ENCODE measurements at regions not wholly inside any gene's neighbourhood (a gene's known extent, or its start where the extent isn't known, plus 50 kb on each side); places are given as distances from the start of the nearest gene placed in this dataset.

DNA sequence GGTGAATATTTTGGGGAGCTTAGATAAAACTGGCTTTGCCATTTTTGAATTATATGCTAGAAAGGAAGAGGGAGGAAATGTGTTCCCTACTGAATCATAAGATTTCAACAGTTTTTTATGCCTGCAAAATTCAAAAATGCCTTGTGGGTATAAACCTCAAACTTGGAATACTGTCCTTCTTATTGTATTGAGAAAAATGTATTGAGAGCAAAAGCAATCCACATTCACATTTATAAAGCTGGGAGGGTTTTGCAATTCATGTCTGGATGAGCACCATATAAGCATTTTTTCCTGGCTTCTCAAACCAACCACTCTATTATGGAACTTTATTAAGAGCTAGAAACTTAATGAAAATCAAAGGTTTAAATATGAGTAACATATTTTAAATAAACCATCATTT, 289.8 kb downstream of the PCDH7 start:
- Histone ChIP-seq H3K27me3 (ENCODE audit: control insufficient read depth, insufficient read depth, low read length) (no peaks in the 10 kb centered on the region), H3K79me2 (ENCODE audit: control insufficient read depth, insufficient read depth, low read length) (no peaks in the 10 kb centered on the region), H3K9me3 (ENCODE audit: control insufficient read depth, insufficient read depth, low read depth, low read length) (no peaks in the 10 kb centered on the region), H3K27ac (ENCODE audit: insufficient read depth, low read length) (no peak overlapping the region), H3K4me3 (replicated peaks in 1 of 4; ENCODE audit: control extremely low read depth in 1 of 4, insufficient read depth in 1 of 4, low read depth in 3 of 4, low read length in 4 of 4) (no peak overlapping the region), H3K9ac (ENCODE audit: insufficient read depth, low read length) (no peak overlapping the region), H3K4me1 (ENCODE audit: control insufficient read depth, extremely low read depth, insufficient read depth, low read length) (no peaks in the 10 kb centered on the region), H4K20me1 (ENCODE audit: control insufficient read depth, extremely low read depth, insufficient read depth, low read length) (no peaks in the 10 kb centered on the region), H3K36me3 (ENCODE audit: control insufficient read depth, insufficient read depth, low read length) (no peaks in the 10 kb centered on the region), H2AFZ (ENCODE audit: low read length) (no peak overlapping the region), H3K4me2 (ENCODE audit: extremely low read depth, insufficient read depth, low read length) (no peak overlapping the region)
- no peak for TF ChIP-seq EZH2 (IDR thresholded peaks at IDR 0.05; ENCODE audit: low read length, missing control alignments)
- no peak for TF ChIP-seq CTCF (conservative IDR thresholded peaks at IDR 0.05 in 1 of 2, IDR thresholded peaks at IDR 0.05 in 1 of 2; ENCODE audit: low read depth in 1 of 2, low read length in 2 of 2)
- DNase-seq (ENCODE audit: low read depth in 2 of 2) = peak in 1 of 2 donors; percentile 6

GRCh38 chr4:31015123-31015522, 295.0 kb downstream of the PCDH7 start:
- H3K27me3 ChIP-seq (ENCODE audit: control insufficient read depth, insufficient read depth, low read length) = no peaks in the 10 kb centered on the region
- no peak overlapping the region for H3K4me3 ChIP-seq (replicated peaks in 1 of 4; ENCODE audit: control extremely low read depth in 1 of 4, insufficient read depth in 1 of 4, low read depth in 3 of 4, low read length in 4 of 4)
- H3K79me2 ChIP-seq (ENCODE audit: control insufficient read depth, insufficient read depth, low read length) = no peaks in the 10 kb centered on the region
- H3K36me3 ChIP-seq (ENCODE audit: control insufficient read depth, insufficient read depth, low read length) = no peaks in the 10 kb centered on the region
- H3K4me2 ChIP-seq (ENCODE audit: extremely low read depth, insufficient read depth, low read length) = no peak overlapping the region
- no peak overlapping the region for H3K27ac ChIP-seq (ENCODE audit: insufficient read depth, low read length)
- DNase-seq (ENCODE audit: low read depth in 2 of 2) = no peak
- H2AFZ ChIP-seq (ENCODE audit: low read length) = no peak overlapping the region
- no peaks in the 10 kb centered on the region for H3K9me3 ChIP-seq (ENCODE audit: control insufficient read depth, insufficient read depth, low read depth, low read length)
- TF ChIP-seq CTCF (conservative IDR thresholded peaks at IDR 0.05 in 1 of 2, IDR thresholded peaks at IDR 0.05 in 1 of 2; ENCODE audit: low read depth in 1 of 2, low read length in 2 of 2) (no peak), EZH2 (IDR thresholded peaks at IDR 0.05; ENCODE audit: low read length, missing control alignments) (no peak)
- no peaks in the 10 kb centered on the region for H4K20me1 ChIP-seq (ENCODE audit: control insufficient read depth, extremely low read depth, insufficient read depth, low read length)
- H3K4me1 ChIP-seq (ENCODE audit: control insufficient read depth, extremely low read depth, insufficient read depth, low read length) = no peaks in the 10 kb centered on the region
- H3K9ac ChIP-seq (ENCODE audit: insufficient read depth, low read length) = no peak overlapping the region

- DNase-seq (ENCODE audit: low read depth in 2 of 2) = no peak
- Histone ChIP-seq H4K20me1 (ENCODE audit: control insufficient read depth, extremely low read depth, insufficient read depth, low read length) (no peaks in the 10 kb centered on the region), H3K27me3 (ENCODE audit: control insufficient read depth, insufficient read depth, low read length) (no peaks in the 10 kb centered on the region), H3K4me2 (ENCODE audit: extremely low read depth, insufficient read depth, low read length) (no peak overlapping the region), H3K36me3 (ENCODE audit: control insufficient read depth, insufficient read depth, low read length) (no peaks in the 10 kb centered on the region), H2AFZ (ENCODE audit: low read length) (no peak overlapping the region), H3K27ac (ENCODE audit: insufficient read depth, low read length) (no peak overlapping the region), H3K9ac (ENCODE audit: insufficient read depth, low read length) (no peak overlapping the region), H3K4me3 (replicated peaks in 1 of 4; ENCODE audit: control extremely low read depth in 1 of 4, insufficient read depth in 1 of 4, low read depth in 3 of 4, low read length in 4 of 4) (no peak overlapping the region), H3K79me2 (ENCODE audit: control insufficient read depth, insufficient read depth, low read length) (no peaks in the 10 kb centered on the region), H3K9me3 (ENCODE audit: control insufficient read depth, insufficient read depth, low read depth, low read length) (no peaks in the 10 kb centered on the region), H3K4me1 (ENCODE audit: control insufficient read depth, extremely low read depth, insufficient read depth, low read length) (no peaks in the 10 kb centered on the region)
- no peak for TF ChIP-seq CTCF (conservative IDR thresholded peaks at IDR 0.05 in 1 of 2, IDR thresholded peaks at IDR 0.05 in 1 of 2; ENCODE audit: low read depth in 1 of 2, low read length in 2 of 2)
- no peak for TF ChIP-seq EZH2 (IDR thresholded peaks at IDR 0.05; ENCODE audit: low read length, missing control alignments)
These were observed 296.3 kb downstream of the PCDH7 start for GRCh38 chr4:31016322-31017061.

Data from fibroblast of lung (primary cell).